Activated T-cell treated with anti-CD3 and anti-CD28 coated beads, Interleukin-2, amount 50 U/mL, for 4 hours (primary cell): ENCODE measurements at regions not wholly inside any gene's neighbourhood (a gene's known extent, or its start where the extent isn't known, plus 50 kb on each side); places are given as distances from the start of the nearest gene placed in this dataset.
A peak's percentile ranks its signal among the peaks of the same experiment; 100 is the strongest.

Experiments used
- ATAC-seq, 2 donors: fragments of 200-7000 bp; cut with Tn5 transposase; one replicate each; pipeline ENCODE4 v1.10.0; 2021
- DNase-seq: peaks from one replicate; pipeline ENCODE4 v3.0.0-alpha.2; 2020
- H3K27me3 Mint-ChIP-seq: one replicate; pipeline ENCODE4 v1.8.0; 2021; ENCODE audit warnings: low read depth, mixed read lengths
- H3K36me3 Mint-ChIP-seq: one replicate; pipeline ENCODE4 v1.8.0; 2022; ENCODE audit warnings: mixed read lengths; ENCODE audit not compliant: insufficient read depth
- H3K4me1 Mint-ChIP-seq: one replicate; pipeline ENCODE4 v1.8.0; 2021; ENCODE audit warnings: low read depth, mixed read lengths
- H3K4me3 Mint-ChIP-seq: one replicate; pipeline ENCODE4 v1.8.0; 2021; ENCODE audit warnings: mild to moderate bottlenecking, moderate library complexity, mixed read lengths
- H3K9me3 Mint-ChIP-seq: one replicate; pipeline ENCODE4 v1.8.0; 2021; ENCODE audit warnings: mixed read lengths

- ATAC-seq, result no peak
- DNase-seq, result no peak
Observed at GRCh38 chr2:120672526-120673204, 63.0 kb upstream of the GLI2 start.

GRCh38 chr2:120673205-120673550, 62.5 kb upstream of the GLI2 start:
- no peak overlapping the region for H3K4me3 Mint-ChIP-seq
- peaks cover 2% of the 10 kb centered on the region for H3K4me1 Mint-ChIP-seq
- ATAC-seq, result no peak
- no peak for DNase-seq
- H3K36me3 Mint-ChIP-seq, result no peaks in the 10 kb centered on the region
- peaks cover 42% of the 10 kb centered on the region for H3K27me3 Mint-ChIP-seq
- no peaks in the 10 kb centered on the region for H3K9me3 Mint-ChIP-seq

More at GRCh38 chr2:120672526-120673204, 63.0 kb upstream of the GLI2 start:
- no peaks in the 10 kb centered on the region for H3K36me3 Mint-ChIP-seq
- no peaks in the 10 kb centered on the region for H3K9me3 Mint-ChIP-seq
- H3K4me1 Mint-ChIP-seq, result peaks cover 2% of the 10 kb centered on the region
- no peak overlapping the region for H3K4me3 Mint-ChIP-seq
- peaks cover 42% of the 10 kb centered on the region for H3K27me3 Mint-ChIP-seq

GRCh38 chr2:120673571-120674061, 62.1 kb upstream of the GLI2 start:
- H3K4me1 Mint-ChIP-seq, result peaks cover 2% of the 10 kb centered on the region
- H3K36me3 Mint-ChIP-seq, result no peaks in the 10 kb centered on the region
- DNase-seq (no peak), ATAC-seq (no peak)
- H3K9me3 Mint-ChIP-seq, result no peaks in the 10 kb centered on the region
- H3K27me3 Mint-ChIP-seq, result peaks cover 39% of the 10 kb centered on the region
- H3K4me3 Mint-ChIP-seq, result no peak overlapping the region

- Mint-ChIP-seq H3K9me3 (no peaks in the 10 kb centered on the region), H3K4me3 (no peak overlapping the region), H3K27me3 (peaks cover 36% of the 10 kb centered on the region), H3K4me1 (peaks cover 2% of the 10 kb centered on the region), H3K36me3 (no peaks in the 10 kb centered on the region)
- DNase-seq (no peak), ATAC-seq (no peak)
Observed at GRCh38 chr2:120674246-120675170, 61.2 kb upstream of the GLI2 start.

GRCh38 chr2:120675460-120676130, 60.1 kb upstream of the GLI2 start:
- Mint-ChIP-seq H3K27me3 (peaks cover 26% of the 10 kb centered on the region), H3K9me3 (no peaks in the 10 kb centered on the region), H3K36me3 (no peaks in the 10 kb centered on the region), H3K4me1 (peaks cover 2% of the 10 kb centered on the region), H3K4me3 (no peak overlapping the region)
- DNase-seq (no peak), ATAC-seq (peak; percentile 49 to 59)

GRCh38 chr2:120677221-120677620, 58.4 kb upstream of the GLI2 start:
- no peak for ATAC-seq
- peaks cover 2% of the 10 kb centered on the region for H3K4me1 Mint-ChIP-seq

GRCh38 chr2:120677696-120678247, 57.9 kb upstream of the GLI2 start:
- Mint-ChIP-seq H3K27me3 (peaks cover 16% of the 10 kb centered on the region), H3K36me3 (no peaks in the 10 kb centered on the region), H3K4me3 (no peak overlapping the region), H3K4me1 (peaks cover 2% of the 10 kb centered on the region), H3K9me3 (no peaks in the 10 kb centered on the region)
- no peak for ATAC-seq
- no peak for DNase-seq

More at GRCh38 chr2:120677221-120677620, 58.4 kb upstream of the GLI2 start:
- DNase-seq, result no peak
- peaks cover 21% of the 10 kb centered on the region for H3K27me3 Mint-ChIP-seq
- no peak overlapping the region for H3K4me3 Mint-ChIP-seq
- H3K36me3 Mint-ChIP-seq, result no peaks in the 10 kb centered on the region
- no peaks in the 10 kb centered on the region for H3K9me3 Mint-ChIP-seq

- no peaks in the 10 kb centered on the region for H3K9me3 Mint-ChIP-seq
- peaks cover 2% of the 10 kb centered on the region for H3K4me1 Mint-ChIP-seq
- H3K36me3 Mint-ChIP-seq, result no peaks in the 10 kb centered on the region
- DNase-seq (no peak), ATAC-seq (no peak)
- H3K27me3 Mint-ChIP-seq, result peaks cover 17% of the 10 kb centered on the region
- no peak overlapping the region for H3K4me3 Mint-ChIP-seq
Observed at GRCh38 chr2:120678251-120678650, 57.4 kb upstream of the GLI2 start.

- H3K9me3 Mint-ChIP-seq, result no peaks in the 10 kb centered on the region
- H3K4me1 Mint-ChIP-seq, result peaks cover 2% of the 10 kb centered on the region
- peaks cover 16% of the 10 kb centered on the region for H3K27me3 Mint-ChIP-seq
- no peaks in the 10 kb centered on the region for H3K36me3 Mint-ChIP-seq
- ATAC-seq (no peak), DNase-seq (no peak)
- H3K4me3 Mint-ChIP-seq, result no peak overlapping the region
Observed at GRCh38 chr2:120678926-120679325, 56.7 kb upstream of the GLI2 start.

GRCh38 chr2:120679526-120679925, 56.1 kb upstream of the GLI2 start:
- H3K4me3 Mint-ChIP-seq, result no peak overlapping the region
- DNase-seq (no peak), ATAC-seq (no peak)
- H3K4me1 Mint-ChIP-seq, result peaks cover 2% of the 10 kb centered on the region
- no peaks in the 10 kb centered on the region for H3K9me3 Mint-ChIP-seq
- peaks cover 18% of the 10 kb centered on the region for H3K27me3 Mint-ChIP-seq
- no peaks in the 10 kb centered on the region for H3K36me3 Mint-ChIP-seq

- ATAC-seq (peak; percentile 72 to 82), DNase-seq (peak; percentile 69)
- H3K4me3 Mint-ChIP-seq, result no peak overlapping the region
- no peaks in the 10 kb centered on the region for H3K9me3 Mint-ChIP-seq
- no peaks in the 10 kb centered on the region for H3K36me3 Mint-ChIP-seq
- H3K27me3 Mint-ChIP-seq, result peaks cover 20% of the 10 kb centered on the region
- peaks cover 2% of the 10 kb centered on the region for H3K4me1 Mint-ChIP-seq
Observed at GRCh38 chr2:120680136-120680761, 55.4 kb upstream of the GLI2 start.

- DNase-seq, result no peak
- no peak for ATAC-seq
- Mint-ChIP-seq H3K4me1 (no peaks in the 10 kb centered on the region), H3K4me3 (no peak overlapping the region), H3K27me3 (peaks cover 14% of the 10 kb centered on the region), H3K36me3 (no peaks in the 10 kb centered on the region), H3K9me3 (no peaks in the 10 kb centered on the region)
Observed at GRCh38 chr2:120681181-120681580, 54.5 kb upstream of the GLI2 start.

- ATAC-seq, result no peak
- DNase-seq, result no peak
Observed at GRCh38 chr2:120681696-120682288, 53.9 kb upstream of the GLI2 start.

More at GRCh38 chr2:120681696-120682288, 53.9 kb upstream of the GLI2 start:
- Mint-ChIP-seq H3K9me3 (no peaks in the 10 kb centered on the region), H3K4me1 (no peaks in the 10 kb centered on the region), H3K4me3 (no peak overlapping the region), H3K27me3 (peaks cover 12% of the 10 kb centered on the region), H3K36me3 (no peaks in the 10 kb centered on the region)
